A673 (cell line): ENCODE measurements at regions not wholly inside any gene's neighbourhood (a gene's known extent, or its start where the extent isn't known, plus 50 kb on each side); places are given as distances from the start of the nearest gene placed in this dataset.

Experiments used
- BruUV-seq: library from RNA; stranded (reverse); fragments of 400-500 nt; replicated peaks from 2 replicates; lab custom pipeline; 2021; lab: Mats Ljungman, UMichigan
- CTCF ChIA-PET: fragments of 300-600 bp; sonication (Branson Sonifier 250); formaldehyde crosslinking; loops from one replicate; lab custom pipeline; 2022; ENCODE audit warnings: antibody characterized with exemption; lab: Charles Lee
- POLR2A ChIA-PET: fragments of 300-600 bp; sonication (Branson Sonifier 250); formaldehyde crosslinking; loops from one replicate; lab custom pipeline; 2022; ENCODE audit warnings: antibody characterized with exemption; ENCODE audit not compliant: low non-redundant PET; lab: Charles Lee
- DNase-seq: peaks from one replicate; pipeline ENCODE4 v3.0.0-alpha.2; 2015; ENCODE audit warnings: low spot score
- H3K27ac ChIP-seq: fragments of 200-600 bp; sonication (generic); 2 replicates; pipeline ENCODE4 v1.5.1; 2016; ENCODE audit warnings: mixed run types, low read depth, mild to moderate bottlenecking, mixed read lengths, antibody characterized with exemption, low read length; ENCODE audit not compliant: poor library complexity, severe bottlenecking
- H3K27me3 ChIP-seq: fragments of 200-600 bp; sonication (generic); replicated peaks from 2 replicates; pipeline ENCODE4 v1.6.1; 2017; ENCODE audit warnings: mixed run types, low read depth, mild to moderate bottlenecking, mixed read lengths, antibody characterized with exemption, low read length; ENCODE audit not compliant: insufficient read depth, poor library complexity
- H3K36me3 ChIP-seq: fragments of 200-600 bp; sonication (generic); 2 replicates; pipeline ENCODE4 v1.6.1; 2016; ENCODE audit warnings: mixed run types, mild to moderate bottlenecking, mixed read lengths, antibody characterized with exemption, low read length; ENCODE audit not compliant: insufficient read depth, poor library complexity, severe bottlenecking
- H3K4me1 ChIP-seq: fragments of 200-600 bp; sonication (generic); 2 replicates; pipeline ENCODE4 v1.6.1; 2017; ENCODE audit warnings: mixed run types, mild to moderate bottlenecking, mixed read lengths, antibody characterized with exemption, low read length; ENCODE audit not compliant: insufficient read depth, poor library complexity, severe bottlenecking
- H3K4me3 ChIP-seq: fragments of 200-600 bp; sonication (generic); 2 replicates; pipeline ENCODE4 v1.5.1; 2016; ENCODE audit warnings: low read depth, mixed run types, mild to moderate bottlenecking, mixed read lengths, low read length; ENCODE audit not compliant: poor library complexity, severe bottlenecking
- H3K9me3 ChIP-seq: fragments of 200-600 bp; sonication (generic); 2 replicates; pipeline ENCODE4 v1.6.1; 2016; ENCODE audit warnings: mixed run types, low read depth, mild to moderate bottlenecking, mixed read lengths, antibody characterized with exemption, low read length; ENCODE audit not compliant: poor library complexity, severe bottlenecking
- EZH2 ChIP-seq: fragments of 200-600 bp; sonication (generic); IDR thresholded peaks from 2 replicates; pipeline ENCODE4 v1.6.1; 2017; ENCODE audit warnings: borderline replicate concordance, low read depth, mild to moderate bottlenecking, mixed read lengths, antibody characterized with exemption, low read length; ENCODE audit not compliant: poor library complexity, severe bottlenecking
- intact Hi-C: fragments of 100-400 bp; cut with micrococcal nuclease; formaldehyde crosslinking; loops from one replicate; pipeline ENCODE4 v1.10.0; 2022; ENCODE audit not compliant: unreplicated experiment
- TF ChIP-seq, protein P1 (sequence below): fragments of 300-800, 200-600 bp; sonication (generic); conservative IDR thresholded peaks from 2 replicates; pipeline ENCODE4 v1.5.1; 2017; ENCODE audit warnings: low read depth, mild to moderate bottlenecking, antibody characterized with exemption, low read length, moderate library complexity, mixed read lengths

DNA sequence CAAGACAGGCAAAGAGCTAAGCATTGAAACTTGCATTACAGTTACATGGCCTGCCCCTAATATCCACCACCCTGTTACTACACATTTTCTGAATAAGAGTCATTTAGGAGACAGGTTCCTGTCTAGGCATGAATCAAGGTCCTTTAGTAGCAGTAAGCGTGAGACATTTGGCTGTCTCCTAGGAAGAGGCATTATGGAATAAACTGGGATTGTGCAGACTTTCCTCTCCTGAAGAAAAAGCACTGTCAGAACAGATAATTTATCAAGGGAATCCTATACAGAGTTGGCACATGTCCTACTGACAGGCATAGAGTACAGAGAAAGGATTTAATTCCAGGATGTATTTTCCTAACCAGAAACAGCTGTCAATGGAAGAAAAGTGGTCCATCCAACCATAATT is 111.9 kb downstream of the INHBA start:
- no peak for DNase-seq
- Histone ChIP-seq H3K27ac (no peak overlapping the region), H3K4me3 (no peak overlapping the region), H3K9me3 (no peaks in the 10 kb centered on the region), H3K36me3 (no peaks in the 10 kb centered on the region), H3K27me3 (no peaks in the 10 kb centered on the region), H3K4me1 (no peaks in the 10 kb centered on the region)
- intact Hi-C loops = no loop called here
- POLR2A ChIA-PET = no interaction called here
- CTCF ChIA-PET = no interaction called here
- no TSS peak for BruUV-seq
- TF ChIP-seq EZH2 = no peak
- TF ChIP-seq, protein P1, sequence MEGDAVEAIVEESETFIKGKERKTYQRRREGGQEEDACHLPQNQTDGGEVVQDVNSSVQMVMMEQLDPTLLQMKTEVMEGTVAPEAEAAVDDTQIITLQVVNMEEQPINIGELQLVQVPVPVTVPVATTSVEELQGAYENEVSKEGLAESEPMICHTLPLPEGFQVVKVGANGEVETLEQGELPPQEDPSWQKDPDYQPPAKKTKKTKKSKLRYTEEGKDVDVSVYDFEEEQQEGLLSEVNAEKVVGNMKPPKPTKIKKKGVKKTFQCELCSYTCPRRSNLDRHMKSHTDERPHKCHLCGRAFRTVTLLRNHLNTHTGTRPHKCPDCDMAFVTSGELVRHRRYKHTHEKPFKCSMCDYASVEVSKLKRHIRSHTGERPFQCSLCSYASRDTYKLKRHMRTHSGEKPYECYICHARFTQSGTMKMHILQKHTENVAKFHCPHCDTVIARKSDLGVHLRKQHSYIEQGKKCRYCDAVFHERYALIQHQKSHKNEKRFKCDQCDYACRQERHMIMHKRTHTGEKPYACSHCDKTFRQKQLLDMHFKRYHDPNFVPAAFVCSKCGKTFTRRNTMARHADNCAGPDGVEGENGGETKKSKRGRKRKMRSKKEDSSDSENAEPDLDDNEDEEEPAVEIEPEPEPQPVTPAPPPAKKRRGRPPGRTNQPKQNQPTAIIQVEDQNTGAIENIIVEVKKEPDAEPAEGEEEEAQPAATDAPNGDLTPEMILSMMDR = no peak

DNA sequence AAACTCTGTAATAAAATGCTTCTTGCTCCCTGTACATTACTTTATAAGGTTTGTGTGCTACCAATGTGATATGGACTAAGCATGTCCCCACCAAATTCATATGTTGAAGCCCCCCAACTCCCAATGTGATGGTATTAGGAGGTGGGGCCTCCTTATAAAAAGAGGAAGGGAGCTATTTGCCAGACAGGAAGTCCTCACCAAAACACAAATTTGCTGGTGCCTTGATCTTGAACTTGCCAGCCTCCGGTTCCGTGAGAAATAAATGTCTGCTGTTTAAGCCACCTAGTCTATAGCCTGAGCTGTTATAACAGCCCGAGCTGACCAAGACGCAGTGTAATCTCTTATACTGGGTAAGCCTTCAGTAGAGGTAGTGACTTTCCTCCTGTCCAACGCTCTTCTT is 114.5 kb downstream of the INHBA start:
- Histone ChIP-seq H3K27ac (no peak overlapping the region), H3K4me3 (no peak overlapping the region), H3K4me1 (no peaks in the 10 kb centered on the region), H3K9me3 (no peaks in the 10 kb centered on the region), H3K27me3 (no peaks in the 10 kb centered on the region), H3K36me3 (no peaks in the 10 kb centered on the region)
- intact Hi-C loops = no loop called here
- CTCF ChIA-PET = no interaction called here
- BruUV-seq = no TSS peak
- DNase-seq = no peak
- POLR2A ChIA-PET = no interaction called here
- no peak for TF ChIP-seq EZH2
- TF ChIP-seq, protein P1 = no peak

DNA sequence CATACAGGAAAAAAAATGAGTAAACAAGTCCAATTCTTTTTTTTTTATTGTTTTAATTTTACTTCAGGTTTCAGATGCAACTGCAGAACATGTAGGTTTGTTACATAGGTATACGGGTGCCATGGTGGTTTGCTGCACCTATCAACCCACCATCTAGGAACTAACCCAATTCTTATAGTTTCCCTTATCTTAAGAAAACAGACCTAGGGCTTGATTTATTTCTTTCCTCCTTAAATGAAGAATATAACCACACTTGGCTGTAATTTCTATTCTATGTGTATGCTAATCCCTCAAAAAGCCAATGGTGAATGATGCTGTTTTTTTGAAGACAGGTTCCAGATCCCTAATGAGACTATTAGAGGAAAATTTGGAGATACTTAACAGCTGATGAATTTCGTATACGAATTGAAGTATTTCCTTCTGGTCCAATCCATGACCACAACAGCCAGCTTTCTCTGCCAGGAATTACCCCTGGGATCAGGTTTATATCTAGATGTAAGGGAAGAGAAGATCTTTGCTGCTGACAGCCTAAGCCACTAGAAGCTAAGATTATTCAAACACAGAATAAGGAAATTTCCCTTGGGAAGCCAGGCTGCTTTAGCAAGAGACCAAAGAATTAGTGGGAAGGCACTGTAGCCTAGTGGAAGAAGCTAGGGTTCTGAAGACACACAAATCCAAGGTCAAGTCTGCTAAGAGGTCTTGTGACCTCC is 115.8 kb downstream of the INHBA start:
- ChIA-PET POLR2A (no interaction called here), CTCF (no interaction called here)
- no peaks in the 10 kb centered on the region for H3K27me3 ChIP-seq
- no TSS peak for BruUV-seq
- H3K36me3 ChIP-seq = no peaks in the 10 kb centered on the region
- intact Hi-C loops = no loop called here
- no peak for DNase-seq
- TF ChIP-seq, protein P1 = no peak
- no peak for TF ChIP-seq EZH2
- H3K4me1 ChIP-seq = no peaks in the 10 kb centered on the region
- H3K4me3 ChIP-seq = no peak overlapping the region
- H3K27ac ChIP-seq = no peak overlapping the region
- no peaks in the 10 kb centered on the region for H3K9me3 ChIP-seq
